Liver (tissue), 8 donors: ENCODE measurements at regions not wholly inside any gene's neighbourhood (a gene's known extent, or its start where the extent isn't known, plus 50 kb on each side); places are given as distances from the start of the nearest gene placed in this dataset.

ENCODE experiments used
- DNase-seq: peaks from one replicate; pipeline ENCODE4 v3.0.0-alpha.2; 2017; ENCODE audit warnings: low spot score
- H3K27ac ChIP-seq, 2 donors: one replicate each; pipeline ENCODE4 v1.7.0; 2013; ENCODE audit warnings: inconsistent platforms in 2 of 2, low read length in 2 of 2, control low read depth in 1 of 2, low read depth in 1 of 2, mild to moderate bottlenecking in 1 of 2
- H3K27me3 ChIP-seq, 4 donors: one replicate each; pipeline versions ENCODE4 v1.6.1 to v1.7.0; 2013; ENCODE audit warnings: low read length in 3 of 4, inconsistent platforms in 1 of 4, mild to moderate bottlenecking in 1 of 4, moderate library complexity in 1 of 4; ENCODE audit not compliant: control insufficient read depth in 4 of 4, insufficient read depth in 4 of 4
- H3K36me3 ChIP-seq, 4 donors: one replicate each; pipeline versions ENCODE4 v1.6.1 to v1.7.0; 2013; ENCODE audit warnings: low read length in 3 of 4, mild to moderate bottlenecking in 3 of 4, low read depth in 1 of 4, moderate library complexity in 1 of 4; ENCODE audit not compliant: control insufficient read depth in 4 of 4, insufficient read depth in 3 of 4
- H3K4me1 ChIP-seq, 4 donors: one replicate each; pipeline versions ENCODE4 v1.6.1 to v1.7.0; 2013; ENCODE audit warnings: low read length in 3 of 4, mild to moderate bottlenecking in 3 of 4, moderate library complexity in 1 of 4; ENCODE audit not compliant: control insufficient read depth in 4 of 4, insufficient read depth in 4 of 4
- H3K4me3 ChIP-seq, 3 donors: one replicate each; pipeline versions ENCODE4 v1.6.1 to v1.7.0; 2013; ENCODE audit warnings: low read length in 3 of 3, control low read depth in 1 of 3, low read depth in 1 of 3, mild to moderate bottlenecking in 1 of 3
- H3K9ac ChIP-seq, 2 donors: one replicate each; pipeline ENCODE4 v1.7.0; 2013; ENCODE audit warnings: low read length in 2 of 2, mild to moderate bottlenecking in 2 of 2, moderate library complexity in 2 of 2, control low read depth in 1 of 2, low read depth in 1 of 2
- H3K9me3 ChIP-seq, 4 donors: one replicate each; pipeline versions ENCODE4 v1.6.1 to v1.7.0; 2013; ENCODE audit warnings: low read length in 3 of 4; ENCODE audit not compliant: control insufficient read depth in 4 of 4
- EGR1 ChIP-seq, 2 donors: IDR thresholded peaks; 2 replicates each; pipeline ENCODE4 v1.6.1; 2016 to 2018; ENCODE audit warnings: antibody characterized with exemption in 2 of 2, low read depth in 2 of 2
- HNF4A ChIP-seq, 2 donors: conservative IDR thresholded peaks; 2 replicates each; pipeline ENCODE4 v1.6.1; 2016; ENCODE audit warnings: antibody characterized with exemption in 2 of 2, mild to moderate bottlenecking in 2 of 2
- JUND ChIP-seq, 2 donors: IDR thresholded peaks; 2 replicates each; pipeline ENCODE4 v1.6.1; 2016; ENCODE audit warnings: antibody characterized with exemption in 2 of 2
- NR2F2 ChIP-seq: IDR thresholded peaks from 2 replicates; pipeline ENCODE4 v1.6.1; 2016; ENCODE audit warnings: antibody characterized with exemption
- TAF1 ChIP-seq: conservative IDR thresholded peaks from 2 replicates; pipeline ENCODE4 v1.6.1; 2016; ENCODE audit warnings: antibody characterized with exemption, mild to moderate bottlenecking
- YY1 ChIP-seq: IDR thresholded peaks from 2 replicates; pipeline ENCODE4 v1.6.1; 2016; ENCODE audit warnings: antibody characterized with exemption, mild to moderate bottlenecking
- WGBS: extraction: QIAGEN DNeasy Blood & Tissue Kit; methylation state at CpG from one replicate; pipeline ENCODE4 v1.1.7; 2013; 5-methylcytosine and 5-hydroxymethylcytosine counted together
- TF ChIP-seq, protein P1 (sequence below): IDR thresholded peaks from 2 replicates; pipeline ENCODE4 v1.6.1; 2016; ENCODE audit warnings: antibody characterized with exemption
- TF ChIP-seq, protein P2 (sequence below): IDR thresholded peaks from 2 replicates; pipeline ENCODE4 v1.6.1; 2016; ENCODE audit warnings: antibody characterized with exemption
- TF ChIP-seq, protein P3 (sequence below): IDR thresholded peaks from 2 replicates; pipeline ENCODE4 v1.6.1; 2016; ENCODE audit warnings: antibody characterized with exemption
- TF ChIP-seq, protein P4 (sequence below): fragments of 150-350 bp; IDR thresholded peaks from 2 replicates; pipeline ENCODE4 v1.5.1; 2017; ENCODE audit warnings: improper control_type of control experiment, low read depth, low read length; ENCODE audit not compliant: missing input control
- TF ChIP-seq, protein P5 (sequence below): IDR thresholded peaks from 2 replicates; pipeline ENCODE4 v1.6.1; 2016; ENCODE audit warnings: antibody characterized with exemption, mild to moderate bottlenecking
- donor health status: healthy.
- donor health status: healthy.
- donor health status: healthy.
- donor health status: healthy.
- donor health status: healthy.

DNA sequence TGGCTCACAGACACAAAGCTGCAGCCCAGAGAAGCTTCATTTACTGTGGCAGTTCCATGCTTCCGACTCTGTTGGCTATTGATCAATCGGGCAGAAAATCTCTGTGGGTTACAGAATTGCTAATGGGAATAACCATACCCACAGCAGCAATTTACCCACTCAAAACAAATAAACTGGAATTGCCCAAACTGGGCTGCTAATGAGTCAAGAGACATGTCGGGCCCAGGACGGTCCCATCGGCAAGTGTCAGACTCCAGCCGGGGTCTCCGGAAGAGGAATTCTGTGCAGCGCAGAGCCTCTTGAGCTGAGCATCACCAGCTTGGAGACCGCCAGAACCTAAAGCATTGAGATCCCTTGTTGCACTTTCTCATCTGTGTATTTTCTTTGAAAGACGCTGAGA, 67.8 kb downstream of the TMEM18 start (continued):
- TF ChIP-seq, protein P1, sequence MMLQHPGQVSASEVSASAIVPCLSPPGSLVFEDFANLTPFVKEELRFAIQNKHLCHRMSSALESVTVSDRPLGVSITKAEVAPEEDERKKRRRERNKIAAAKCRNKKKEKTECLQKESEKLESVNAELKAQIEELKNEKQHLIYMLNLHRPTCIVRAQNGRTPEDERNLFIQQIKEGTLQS, result no peak
- TF ChIP-seq EGR1 (IDR thresholded peaks at IDR 0.05; ENCODE audit: low read depth in 2 of 2), result no peak

DNA sequence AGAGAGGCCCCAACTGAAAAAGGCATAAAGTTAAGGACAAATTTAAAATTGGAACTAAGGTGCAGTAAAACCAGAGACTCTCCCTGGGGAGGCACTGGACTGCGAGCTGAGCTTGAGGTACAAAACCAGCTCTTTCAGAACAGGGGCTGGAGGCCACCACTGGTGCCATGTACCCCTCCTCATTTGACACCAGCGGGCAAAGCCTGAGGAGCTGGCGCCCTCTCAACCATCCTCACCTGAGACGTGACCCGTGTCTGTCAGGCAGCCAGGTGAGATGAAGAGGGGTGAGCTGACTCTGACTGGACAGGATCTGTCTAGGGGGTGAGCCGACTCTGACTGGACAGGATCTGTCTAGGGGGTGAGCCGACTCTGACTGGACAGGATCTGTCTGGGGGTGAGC, 68.5 kb downstream of the TMEM18 start:
- H3K9ac ChIP-seq, result no peak overlapping the region
- no peak for DNase-seq
- H3K9me3 ChIP-seq, result no peaks in the 10 kb centered on the region
- H3K4me1 ChIP-seq, result no peaks in the 10 kb centered on the region
- no peaks in the 10 kb centered on the region for H3K36me3 ChIP-seq
- TF ChIP-seq, protein P2, sequence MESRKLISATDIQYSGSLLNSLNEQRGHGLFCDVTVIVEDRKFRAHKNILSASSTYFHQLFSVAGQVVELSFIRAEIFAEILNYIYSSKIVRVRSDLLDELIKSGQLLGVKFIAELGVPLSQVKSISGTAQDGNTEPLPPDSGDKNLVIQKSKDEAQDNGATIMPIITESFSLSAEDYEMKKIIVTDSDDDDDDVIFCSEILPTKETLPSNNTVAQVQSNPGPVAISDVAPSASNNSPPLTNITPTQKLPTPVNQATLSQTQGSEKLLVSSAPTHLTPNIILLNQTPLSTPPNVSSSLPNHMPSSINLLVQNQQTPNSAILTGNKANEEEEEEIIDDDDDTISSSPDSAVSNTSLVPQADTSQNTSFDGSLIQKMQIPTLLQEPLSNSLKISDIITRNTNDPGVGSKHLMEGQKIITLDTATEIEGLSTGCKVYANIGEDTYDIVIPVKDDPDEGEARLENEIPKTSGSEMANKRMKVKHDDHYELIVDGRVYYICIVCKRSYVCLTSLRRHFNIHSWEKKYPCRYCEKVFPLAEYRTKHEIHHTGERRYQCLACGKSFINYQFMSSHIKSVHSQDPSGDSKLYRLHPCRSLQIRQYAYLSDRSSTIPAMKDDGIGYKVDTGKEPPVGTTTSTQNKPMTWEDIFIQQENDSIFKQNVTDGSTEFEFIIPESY, result no peak
- TF ChIP-seq, protein P3, sequence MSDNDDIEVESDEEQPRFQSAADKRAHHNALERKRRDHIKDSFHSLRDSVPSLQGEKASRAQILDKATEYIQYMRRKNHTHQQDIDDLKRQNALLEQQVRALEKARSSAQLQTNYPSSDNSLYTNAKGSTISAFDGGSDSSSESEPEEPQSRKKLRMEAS, result no peak
- TF ChIP-seq, protein P4, sequence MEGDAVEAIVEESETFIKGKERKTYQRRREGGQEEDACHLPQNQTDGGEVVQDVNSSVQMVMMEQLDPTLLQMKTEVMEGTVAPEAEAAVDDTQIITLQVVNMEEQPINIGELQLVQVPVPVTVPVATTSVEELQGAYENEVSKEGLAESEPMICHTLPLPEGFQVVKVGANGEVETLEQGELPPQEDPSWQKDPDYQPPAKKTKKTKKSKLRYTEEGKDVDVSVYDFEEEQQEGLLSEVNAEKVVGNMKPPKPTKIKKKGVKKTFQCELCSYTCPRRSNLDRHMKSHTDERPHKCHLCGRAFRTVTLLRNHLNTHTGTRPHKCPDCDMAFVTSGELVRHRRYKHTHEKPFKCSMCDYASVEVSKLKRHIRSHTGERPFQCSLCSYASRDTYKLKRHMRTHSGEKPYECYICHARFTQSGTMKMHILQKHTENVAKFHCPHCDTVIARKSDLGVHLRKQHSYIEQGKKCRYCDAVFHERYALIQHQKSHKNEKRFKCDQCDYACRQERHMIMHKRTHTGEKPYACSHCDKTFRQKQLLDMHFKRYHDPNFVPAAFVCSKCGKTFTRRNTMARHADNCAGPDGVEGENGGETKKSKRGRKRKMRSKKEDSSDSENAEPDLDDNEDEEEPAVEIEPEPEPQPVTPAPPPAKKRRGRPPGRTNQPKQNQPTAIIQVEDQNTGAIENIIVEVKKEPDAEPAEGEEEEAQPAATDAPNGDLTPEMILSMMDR, result no peak
- TF ChIP-seq JUND (IDR thresholded peaks at IDR 0.05) (no peak), HNF4A (conservative IDR thresholded peaks at IDR 0.05) (no peak), NR2F2 (no peak)
- 87% methylated on average over 7 of the region's 7 CpGs for WGBS
- H3K27me3 ChIP-seq, result peaks cover 0 to 4% (median 0%) of the 10 kb centered on the region in 4 donors
- H3K4me3 ChIP-seq, result no peak overlapping the region
- H3K27ac ChIP-seq, result no peak overlapping the region

DNA sequence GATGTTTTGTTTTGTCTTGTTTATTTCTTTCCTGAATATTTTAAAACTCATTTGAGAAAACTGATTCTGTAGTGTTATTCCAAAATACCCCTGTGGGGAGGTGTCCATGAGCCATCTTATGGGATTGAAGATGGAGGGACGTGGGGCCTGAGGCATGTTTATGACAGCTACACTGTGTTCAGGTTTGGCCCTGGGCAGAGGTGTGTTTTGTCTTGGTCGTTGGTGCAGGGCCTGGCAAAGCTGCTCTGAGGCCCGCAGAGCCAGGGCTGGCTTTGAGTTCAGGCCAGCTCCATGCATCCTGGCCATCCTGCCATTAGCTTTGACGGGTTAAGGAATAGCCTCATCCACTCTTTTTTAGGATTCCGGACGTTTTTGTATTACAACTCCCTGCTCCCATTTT, 68.9 kb downstream of the TMEM18 start:
- 72% methylated on average over 6 of the region's 6 CpGs for WGBS
- H3K9me3 ChIP-seq, result no peaks in the 10 kb centered on the region
- no peak for DNase-seq
- H3K27ac ChIP-seq, result no peak overlapping the region
- H3K4me1 ChIP-seq, result no peaks in the 10 kb centered on the region
- no peak overlapping the region for H3K9ac ChIP-seq
- H3K27me3 ChIP-seq, result peaks cover 0 to 4% (median 0%) of the 10 kb centered on the region in 4 donors
- no peaks in the 10 kb centered on the region for H3K36me3 ChIP-seq
- TF ChIP-seq, protein P5, sequence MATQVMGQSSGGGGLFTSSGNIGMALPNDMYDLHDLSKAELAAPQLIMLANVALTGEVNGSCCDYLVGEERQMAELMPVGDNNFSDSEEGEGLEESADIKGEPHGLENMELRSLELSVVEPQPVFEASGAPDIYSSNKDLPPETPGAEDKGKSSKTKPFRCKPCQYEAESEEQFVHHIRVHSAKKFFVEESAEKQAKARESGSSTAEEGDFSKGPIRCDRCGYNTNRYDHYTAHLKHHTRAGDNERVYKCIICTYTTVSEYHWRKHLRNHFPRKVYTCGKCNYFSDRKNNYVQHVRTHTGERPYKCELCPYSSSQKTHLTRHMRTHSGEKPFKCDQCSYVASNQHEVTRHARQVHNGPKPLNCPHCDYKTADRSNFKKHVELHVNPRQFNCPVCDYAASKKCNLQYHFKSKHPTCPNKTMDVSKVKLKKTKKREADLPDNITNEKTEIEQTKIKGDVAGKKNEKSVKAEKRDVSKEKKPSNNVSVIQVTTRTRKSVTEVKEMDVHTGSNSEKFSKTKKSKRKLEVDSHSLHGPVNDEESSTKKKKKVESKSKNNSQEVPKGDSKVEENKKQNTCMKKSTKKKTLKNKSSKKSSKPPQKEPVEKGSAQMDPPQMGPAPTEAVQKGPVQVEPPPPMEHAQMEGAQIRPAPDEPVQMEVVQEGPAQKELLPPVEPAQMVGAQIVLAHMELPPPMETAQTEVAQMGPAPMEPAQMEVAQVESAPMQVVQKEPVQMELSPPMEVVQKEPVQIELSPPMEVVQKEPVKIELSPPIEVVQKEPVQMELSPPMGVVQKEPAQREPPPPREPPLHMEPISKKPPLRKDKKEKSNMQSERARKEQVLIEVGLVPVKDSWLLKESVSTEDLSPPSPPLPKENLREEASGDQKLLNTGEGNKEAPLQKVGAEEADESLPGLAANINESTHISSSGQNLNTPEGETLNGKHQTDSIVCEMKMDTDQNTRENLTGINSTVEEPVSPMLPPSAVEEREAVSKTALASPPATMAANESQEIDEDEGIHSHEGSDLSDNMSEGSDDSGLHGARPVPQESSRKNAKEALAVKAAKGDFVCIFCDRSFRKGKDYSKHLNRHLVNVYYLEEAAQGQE, result no peak
- TF ChIP-seq TAF1, result no peak
- TF ChIP-seq, protein P3, result no peak
- no peak for TF ChIP-seq EGR1 (IDR thresholded peaks at IDR 0.05; ENCODE audit: low read depth in 2 of 2)
- TF ChIP-seq YY1, result no peak
- TF ChIP-seq, protein P1, result no peak
- no peak for TF ChIP-seq NR2F2
- no peak overlapping the region for H3K4me3 ChIP-seq
